CD14-positive monocyte (primary cell): ENCODE measurements at regions not wholly inside any gene's neighbourhood (a gene's known extent, or its start where the extent isn't known, plus 50 kb on each side); places are given as distances from the start of the nearest gene placed in this dataset.

ENCODE experiments used
- DNase-seq, 3 donors: peaks; one replicate each; pipeline ENCODE4 v3.0.0-alpha.2; 2011 to 2022
- H2AFZ ChIP-seq: 2 replicates; pipeline ENCODE4 v1.6.0; 2012; ENCODE audit warnings: mild to moderate bottlenecking, low read depth, low read length, inconsistent platforms; ENCODE audit not compliant: insufficient read depth, poor library complexity, severe bottlenecking
- H3K27ac ChIP-seq, 2 donors: 1 replicate in 1 of 2; 2 replicates in 1 of 2; pipeline ENCODE4 v1.5.1; 2012 to 2013; ENCODE audit warnings: low read length in 2 of 2, control low read depth in 1 of 2, inconsistent platforms in 1 of 2, low read depth in 1 of 2, mild to moderate bottlenecking in 1 of 2
- H3K27me3 ChIP-seq, 2 donors: one replicate each; pipeline versions ENCODE4 v1.6.0 to v1.6.1; 2011 to 2013; ENCODE audit warnings: low read length in 2 of 2; ENCODE audit not compliant: control insufficient read depth in 2 of 2, insufficient read depth in 2 of 2
- H3K36me3 ChIP-seq, 2 donors: replicated peaks in 1 of 2; 1 replicate in 1 of 2; 2 replicates in 1 of 2; pipeline versions ENCODE4 v1.5.1 to v1.6.1; 2012 to 2013; ENCODE audit warnings: low read length in 2 of 2, control low read depth in 1 of 2, inconsistent platforms in 1 of 2, mild to moderate bottlenecking in 1 of 2; ENCODE audit not compliant: insufficient read depth in 2 of 2, control insufficient read depth in 1 of 2
- H3K4me1 ChIP-seq, 2 donors: 1 replicate in 1 of 2; 2 replicates in 1 of 2; pipeline versions ENCODE4 v1.5.1 to v1.6.1; 2012 to 2013; ENCODE audit warnings: low read length in 2 of 2, control low read depth in 1 of 2, inconsistent platforms in 1 of 2, mild to moderate bottlenecking in 1 of 2, moderate library complexity in 1 of 2; ENCODE audit not compliant: insufficient read depth in 2 of 2, control insufficient read depth in 1 of 2
- H3K4me2 ChIP-seq: replicated peaks from 2 replicates; pipeline ENCODE3; 2012; ENCODE audit warnings: low read length, moderate library complexity, mild to moderate bottlenecking; ENCODE audit not compliant: poor library complexity, severe bottlenecking; ENCODE audit errors: extremely low read depth
- H3K4me3 ChIP-seq, 3 experiments: fragments of 200-600 bp in 1 of 3; sonication (generic) in 1 of 3; replicated peaks in 1 of 3; 1 replicate in 2 of 3; 2 replicates in 1 of 3; pipeline ENCODE4 v1.5.1; 2011 to 2013; ENCODE audit warnings: low read length in 3 of 3, mild to moderate bottlenecking in 3 of 3, control low read depth in 2 of 3, low read depth in 2 of 3, inconsistent platforms in 1 of 3, moderate library complexity in 1 of 3
- H3K79me2 ChIP-seq: 2 replicates; pipeline ENCODE4 v1.6.0; 2012; ENCODE audit warnings: mild to moderate bottlenecking, control low read depth, inconsistent platforms, low read length, moderate library complexity; ENCODE audit not compliant: insufficient read depth
- H3K9ac ChIP-seq: 2 replicates; pipeline ENCODE4 v1.6.0; 2017; ENCODE audit warnings: low read length, mild to moderate bottlenecking; ENCODE audit not compliant: insufficient read depth, poor library complexity, severe bottlenecking
- H3K9me3 ChIP-seq, 2 donors: replicated peaks in 1 of 2; 1 replicate in 1 of 2; 2 replicates in 1 of 2; pipeline versions ENCODE4 v1.5.1 to v1.6.1; 2012 to 2013; ENCODE audit warnings: low read length in 2 of 2, control low read depth in 1 of 2; ENCODE audit not compliant: control insufficient read depth in 1 of 2, insufficient read depth in 1 of 2
- H4K20me1 ChIP-seq: 2 replicates; pipeline ENCODE4 v1.6.0; 2012; ENCODE audit warnings: mild to moderate bottlenecking, low read length, control low read depth, moderate library complexity; ENCODE audit not compliant: insufficient read depth
- H3K27ac Mint-ChIP-seq, 7 donors: one replicate each; pipeline ENCODE4 v1.8.0; 2020; ENCODE audit warnings: mild to moderate bottlenecking in 7 of 7, mixed read lengths in 7 of 7, moderate library complexity in 6 of 7, inconsistent platforms in 2 of 7
- H3K27me3 Mint-ChIP-seq, 3 donors: one replicate each; pipeline ENCODE4 v1.8.0; 2021 to 2022; ENCODE audit warnings: low read depth in 3 of 3, mild to moderate bottlenecking in 3 of 3, mixed read lengths in 3 of 3, moderate library complexity in 3 of 3, inconsistent platforms in 1 of 3
- H3K36me3 Mint-ChIP-seq, 2 donors: one replicate each; pipeline ENCODE4 v1.8.0; 2020; ENCODE audit warnings: mixed read lengths in 2 of 2, inconsistent platforms in 1 of 2, mild to moderate bottlenecking in 1 of 2
- H3K4me1 Mint-ChIP-seq: one replicate; pipeline ENCODE4 v1.8.0; 2020; ENCODE audit warnings: mild to moderate bottlenecking, mixed read lengths
- H3K4me3 Mint-ChIP-seq, 2 donors: one replicate each; pipeline ENCODE4 v1.8.0; 2020; ENCODE audit warnings: mild to moderate bottlenecking in 2 of 2, mixed read lengths in 2 of 2, moderate library complexity in 1 of 2
- H3K9me3 Mint-ChIP-seq, 7 donors: one replicate each; pipeline ENCODE4 v1.8.0; 2020 to 2022; ENCODE audit warnings: mixed read lengths in 7 of 7, mild to moderate bottlenecking in 6 of 7, moderate library complexity in 6 of 7, inconsistent platforms in 2 of 7
- WGBS: methylation state at CpG from one replicate; pipeline ENCODE4 v1.1.5; 2013; ENCODE audit warnings: missing lambda C conversion rate; ENCODE audit not compliant: insufficient coverage; 5-methylcytosine and 5-hydroxymethylcytosine counted together
- intact Hi-C, 2 donors: fragments of 100-400 bp; cut with micrococcal nuclease; formaldehyde crosslinking; loops; one replicate each; pipeline versions ENCODE4 v1.15.0 to v1.15.1; 2023
- TF ChIP-seq, protein P1 (sequence below): fragments of 200-600 bp; IDR thresholded peaks from one replicate; pipeline ENCODE4 v1.8.0; 2022; ENCODE audit warnings: antibody characterized with exemption, mild to moderate bottlenecking

DNA sequence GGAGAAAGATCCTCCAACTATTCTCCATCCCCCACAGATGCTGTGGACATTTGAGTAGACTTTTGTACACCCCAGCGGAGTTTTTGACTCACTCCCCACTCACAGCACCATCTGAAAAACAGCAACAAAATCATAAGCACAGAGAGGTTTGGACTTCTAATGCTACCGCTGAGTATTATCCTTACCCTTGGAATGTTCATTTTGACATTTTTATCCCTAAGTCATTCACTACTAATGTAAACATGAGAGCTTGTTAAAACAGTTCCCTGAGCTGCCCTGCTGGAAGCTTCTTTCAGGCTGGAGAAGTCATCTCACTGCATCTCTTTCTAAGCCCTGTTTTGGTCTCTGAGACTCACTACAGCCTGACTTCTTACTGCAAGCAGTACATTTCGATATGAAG lies 1045.9 kb downstream of the MCTP2 start:
- TF ChIP-seq, protein P1, sequence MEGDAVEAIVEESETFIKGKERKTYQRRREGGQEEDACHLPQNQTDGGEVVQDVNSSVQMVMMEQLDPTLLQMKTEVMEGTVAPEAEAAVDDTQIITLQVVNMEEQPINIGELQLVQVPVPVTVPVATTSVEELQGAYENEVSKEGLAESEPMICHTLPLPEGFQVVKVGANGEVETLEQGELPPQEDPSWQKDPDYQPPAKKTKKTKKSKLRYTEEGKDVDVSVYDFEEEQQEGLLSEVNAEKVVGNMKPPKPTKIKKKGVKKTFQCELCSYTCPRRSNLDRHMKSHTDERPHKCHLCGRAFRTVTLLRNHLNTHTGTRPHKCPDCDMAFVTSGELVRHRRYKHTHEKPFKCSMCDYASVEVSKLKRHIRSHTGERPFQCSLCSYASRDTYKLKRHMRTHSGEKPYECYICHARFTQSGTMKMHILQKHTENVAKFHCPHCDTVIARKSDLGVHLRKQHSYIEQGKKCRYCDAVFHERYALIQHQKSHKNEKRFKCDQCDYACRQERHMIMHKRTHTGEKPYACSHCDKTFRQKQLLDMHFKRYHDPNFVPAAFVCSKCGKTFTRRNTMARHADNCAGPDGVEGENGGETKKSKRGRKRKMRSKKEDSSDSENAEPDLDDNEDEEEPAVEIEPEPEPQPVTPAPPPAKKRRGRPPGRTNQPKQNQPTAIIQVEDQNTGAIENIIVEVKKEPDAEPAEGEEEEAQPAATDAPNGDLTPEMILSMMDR: no peak
- no peak overlapping the region for H3K4me3 ChIP-seq
- no peaks in the 10 kb centered on the region for H3K9me3 ChIP-seq
- H3K27me3 ChIP-seq: no peaks in the 10 kb centered on the region
- H3K27ac ChIP-seq: no peak overlapping the region
- no peak for DNase-seq
- no peaks in the 10 kb centered on the region for H3K36me3 Mint-ChIP-seq
- no peak overlapping the region for H3K4me2 ChIP-seq
- H4K20me1 ChIP-seq: no peaks in the 10 kb centered on the region
- H3K9me3 Mint-ChIP-seq: no peaks in the 10 kb centered on the region
- no peaks in the 10 kb centered on the region for H3K79me2 ChIP-seq
- intact Hi-C loops: no loop called here
- no peaks in the 10 kb centered on the region for H3K36me3 ChIP-seq
- H3K27me3 Mint-ChIP-seq: no peaks in the 10 kb centered on the region
- H3K4me3 Mint-ChIP-seq: no peak overlapping the region
- H3K9ac ChIP-seq: no peak overlapping the region
- WGBS: 92% methylated on average over 3 of the region's 3 CpGs
- H3K4me1 ChIP-seq: no peaks in the 10 kb centered on the region
- no peaks in the 10 kb centered on the region for H3K4me1 Mint-ChIP-seq
- no peak overlapping the region for H2AFZ ChIP-seq
- no peak overlapping the region for H3K27ac Mint-ChIP-seq

DNA sequence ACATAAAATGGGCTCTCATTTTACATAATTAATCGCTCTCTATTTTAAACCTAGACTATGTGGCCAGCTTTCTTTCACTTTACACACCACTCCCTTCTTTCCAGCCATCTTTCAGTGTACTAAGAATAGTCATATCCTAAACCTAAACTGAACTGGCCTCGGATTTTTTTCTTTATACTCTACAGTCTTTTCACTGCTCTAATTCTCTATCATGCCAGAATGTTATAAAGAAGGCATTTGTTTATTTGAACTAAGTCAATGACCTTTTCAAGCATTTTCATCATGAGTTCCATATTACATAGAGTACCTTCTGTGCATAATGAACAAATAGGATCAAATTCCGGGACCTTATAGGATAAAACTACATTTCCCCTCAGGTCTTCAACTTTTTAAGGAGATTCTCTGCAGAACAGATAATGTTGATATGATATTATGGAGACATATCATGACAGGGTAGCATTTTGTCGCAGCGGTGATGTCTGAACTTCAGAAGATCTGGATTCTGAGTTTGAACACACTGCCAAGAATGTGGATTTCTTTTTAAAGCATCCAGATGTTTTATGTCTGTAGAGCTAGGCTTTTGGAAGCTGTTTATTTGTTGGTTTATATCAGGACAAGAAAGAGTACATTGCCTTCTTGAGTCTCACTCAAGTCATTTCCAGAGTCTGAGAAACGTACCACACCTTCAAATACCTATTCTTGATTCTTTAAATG lies 1047.3 kb downstream of the MCTP2 start:
- Histone ChIP-seq H4K20me1 (no peaks in the 10 kb centered on the region), H3K4me2 (no peak overlapping the region), H2AFZ (no peak overlapping the region), H3K4me1 (no peaks in the 10 kb centered on the region), H3K27ac (no peak overlapping the region), H3K79me2 (no peaks in the 10 kb centered on the region), H3K9me3 (no peaks in the 10 kb centered on the region), H3K36me3 (no peaks in the 10 kb centered on the region), H3K27me3 (no peaks in the 10 kb centered on the region), H3K9ac (no peak overlapping the region), H3K4me3 (no peak overlapping the region)
- Mint-ChIP-seq H3K36me3 (no peaks in the 10 kb centered on the region), H3K4me1 (no peaks in the 10 kb centered on the region), H3K9me3 (peaks cover 0 to 2% (median 0%) of the 10 kb centered on the region in 7 donors), H3K4me3 (no peak overlapping the region), H3K27ac (no peak overlapping the region), H3K27me3 (peaks cover 2 to 5% (median 2%) of the 10 kb centered on the region in 3 donors)
- no peak for DNase-seq
- 93% methylated on average over 2 of the region's 6 CpGs for WGBS
- TF ChIP-seq, protein P1: no peak
- intact Hi-C loops: no loop called here
